PC-3 (cell line): ENCODE measurements at regions not wholly inside any gene's neighbourhood (a gene's known extent, or its start where the extent isn't known, plus 50 kb on each side); places are given as distances from the start of the nearest gene placed in this dataset.

Experiments used
- ATAC-seq: fragments of 200-7000 bp; cut with Tn5 transposase; 2 replicates; pipeline ENCODE4 v1.9.1; 2020; ENCODE audit warnings: mild to moderate bottlenecking, moderate library complexity
- BruUV-seq: library from RNA; stranded (reverse); fragments of 400-500 nt; replicated peaks from 2 replicates; lab custom pipeline; 2021; lab: Mats Ljungman, UMichigan
- CTCF ChIA-PET: fragments of 300-600 bp; sonication (Branson Sonifier 250); formaldehyde crosslinking; loops from one replicate; lab custom pipeline; 2022; ENCODE audit warnings: antibody characterized with exemption; lab: Charles Lee
- POLR2A ChIA-PET: fragments of 300-600 bp; sonication (Branson Sonifier 250); formaldehyde crosslinking; loops from one replicate; lab custom pipeline; 2022; ENCODE audit warnings: antibody characterized with exemption; ENCODE audit not compliant: unreplicated experiment; lab: Charles Lee
- DNase-seq: peaks from one replicate; pipeline ENCODE4 v3.0.0-alpha.2; 2015
- H2AFZ ChIP-seq: fragments of 300-600 bp; sonication (generic); 2 replicates; pipeline ENCODE4 v1.6.0; 2016; ENCODE audit warnings: antibody characterized with exemption, low read length
- H3F3A ChIP-seq: fragments of 300-600 bp; sonication (generic); one replicate; pipeline ENCODE4 v1.6.0; 2017; ENCODE audit warnings: antibody characterized with exemption, low read length, control low read depth, mild to moderate bottlenecking; ENCODE audit not compliant: unreplicated experiment
- H3K27ac ChIP-seq: fragments of 300-600 bp; sonication (generic); 2 replicates; pipeline ENCODE4 v1.5.1; 2016; ENCODE audit warnings: mild to moderate bottlenecking, low read length
- H3K27me3 ChIP-seq: fragments of 300-600 bp; sonication (generic); 2 replicates; pipeline ENCODE4 v1.6.1; 2016; ENCODE audit warnings: low read length, mixed read lengths
- H3K36me3 ChIP-seq: fragments of 300-600 bp; sonication (generic); 2 replicates; pipeline ENCODE4 v1.6.1; 2016; ENCODE audit warnings: low read depth, mixed run types, low read length, mixed read lengths
- H3K4me1 ChIP-seq: fragments of 300-600 bp; sonication (generic); 2 replicates; pipeline ENCODE4 v1.5.1; 2016; ENCODE audit warnings: low read length; ENCODE audit not compliant: insufficient read depth
- H3K4me2 ChIP-seq: fragments of 300-600 bp; sonication (generic); 2 replicates; pipeline ENCODE4 v1.6.0; 2016; ENCODE audit warnings: low read length
- H3K4me3 ChIP-seq: fragments of 300-600 bp; sonication (generic); 2 replicates; pipeline ENCODE4 v1.5.1; 2016; ENCODE audit warnings: mild to moderate bottlenecking, low read length, mixed read lengths
- H3K79me2 ChIP-seq: fragments of 300-600 bp; sonication (generic); 2 replicates; pipeline ENCODE4 v1.6.1; 2017; ENCODE audit warnings: low read length, mixed read lengths
- H3K9ac ChIP-seq: fragments of 300-600 bp; sonication (generic); 2 replicates; pipeline ENCODE4 v1.6.0; 2016; ENCODE audit warnings: mild to moderate bottlenecking, low read length
- H3K9me2 ChIP-seq: fragments of 300-600 bp; sonication (generic); replicated peaks from 2 replicates; pipeline ENCODE4 v1.6.1; 2016; ENCODE audit warnings: mixed run types, low read length, mixed read lengths
- H3K9me3 ChIP-seq: fragments of 300-600 bp; sonication (generic); 2 replicates; pipeline ENCODE4 v1.6.1; 2016; ENCODE audit warnings: low read length, mixed read lengths
- H4K20me1 ChIP-seq: fragments of 300-600 bp; sonication (generic); 2 replicates; pipeline ENCODE4 v1.6.1; 2016; ENCODE audit warnings: low read length, mixed read lengths
- CTCF ChIP-seq: fragments of 300-600 bp; sonication (generic); conservative IDR thresholded peaks from 2 replicates; pipeline ENCODE4 v1.5.1; 2017; ENCODE audit warnings: antibody characterized with exemption, low read depth, mild to moderate bottlenecking, low read length
- EZH2 ChIP-seq: fragments of 300-600 bp; sonication (generic); IDR thresholded peaks from one replicate; pipeline ENCODE4 v1.6.1; 2017; ENCODE audit warnings: antibody characterized with exemption, mild to moderate bottlenecking, low read length; ENCODE audit not compliant: unreplicated experiment
- EZH2phosphoT487 ChIP-seq: fragments of 300-600 bp; sonication (generic); IDR thresholded peaks from 2 replicates; pipeline ENCODE4 v1.6.1; 2018; ENCODE audit warnings: mild to moderate bottlenecking, antibody characterized with exemption, low read length, borderline replicate concordance
- intact Hi-C: fragments of 100-400 bp; cut with micrococcal nuclease; formaldehyde crosslinking; loops from 2 replicates; pipeline ENCODE4 v1.9.0; 2023

GRCh38 chr20:6864740-6865139, 97.3 kb downstream of the BMP2 start:
- ATAC-seq (no peak), DNase-seq (no peak)
- Histone ChIP-seq H3K9me3 (no peaks in the 10 kb centered on the region), H3K4me1 (no peaks in the 10 kb centered on the region), H3F3A (no peaks in the 10 kb centered on the region), H3K36me3 (no peaks in the 10 kb centered on the region), H3K27ac (no peak overlapping the region), H3K9me2 (no peaks in the 10 kb centered on the region), H2AFZ (no peak overlapping the region), H3K4me3 (no peak overlapping the region), H3K79me2 (no peaks in the 10 kb centered on the region), H3K9ac (no peak overlapping the region), H3K27me3 (peaks cover 91% of the 10 kb centered on the region), H4K20me1 (no peaks in the 10 kb centered on the region), H3K4me2 (no peak overlapping the region)
- TF ChIP-seq EZH2 (no peak), EZH2phosphoT487 (no peak), CTCF (no peak)
- intact Hi-C loops = no loop called here
- BruUV-seq = no TSS peak
- CTCF ChIA-PET = no interaction called here
- POLR2A ChIA-PET = no interaction called here

DNA sequence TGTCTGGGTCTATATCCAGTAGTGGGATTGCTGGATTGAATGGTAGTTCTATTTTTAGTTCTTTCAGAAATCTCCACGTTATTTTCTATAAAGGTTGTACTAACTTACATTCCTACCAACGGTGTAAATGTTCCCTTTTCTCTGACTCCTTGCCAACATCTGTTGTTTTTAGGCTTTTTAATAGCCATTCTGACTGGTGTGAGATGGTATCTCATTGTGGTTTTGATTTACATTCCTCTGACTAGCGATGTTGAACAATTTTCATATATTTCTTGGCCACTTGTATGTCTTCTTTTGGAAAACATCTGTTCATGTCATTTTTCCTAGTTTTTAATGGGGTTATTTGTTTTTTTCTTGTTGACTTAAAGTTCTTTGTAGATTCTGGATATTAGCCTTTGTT, 99.3 kb downstream of the BMP2 start:
- Histone ChIP-seq H3K27ac (no peak overlapping the region), H3F3A (no peaks in the 10 kb centered on the region), H3K4me1 (no peaks in the 10 kb centered on the region), H2AFZ (no peak overlapping the region), H3K9me3 (no peaks in the 10 kb centered on the region), H3K9ac (no peak overlapping the region), H4K20me1 (no peaks in the 10 kb centered on the region), H3K4me2 (no peak overlapping the region), H3K79me2 (no peaks in the 10 kb centered on the region), H3K27me3 (peaks cover 99% of the 10 kb centered on the region), H3K4me3 (no peak overlapping the region), H3K9me2 (no peaks in the 10 kb centered on the region), H3K36me3 (no peaks in the 10 kb centered on the region)
- intact Hi-C loops = no loop called here
- TF ChIP-seq EZH2phosphoT487 (no peak), EZH2 (no peak), CTCF (no peak)
- no peak for ATAC-seq
- POLR2A ChIA-PET = no interaction called here
- DNase-seq = no peak
- BruUV-seq = no TSS peak
- CTCF ChIA-PET = no interaction called here

DNA sequence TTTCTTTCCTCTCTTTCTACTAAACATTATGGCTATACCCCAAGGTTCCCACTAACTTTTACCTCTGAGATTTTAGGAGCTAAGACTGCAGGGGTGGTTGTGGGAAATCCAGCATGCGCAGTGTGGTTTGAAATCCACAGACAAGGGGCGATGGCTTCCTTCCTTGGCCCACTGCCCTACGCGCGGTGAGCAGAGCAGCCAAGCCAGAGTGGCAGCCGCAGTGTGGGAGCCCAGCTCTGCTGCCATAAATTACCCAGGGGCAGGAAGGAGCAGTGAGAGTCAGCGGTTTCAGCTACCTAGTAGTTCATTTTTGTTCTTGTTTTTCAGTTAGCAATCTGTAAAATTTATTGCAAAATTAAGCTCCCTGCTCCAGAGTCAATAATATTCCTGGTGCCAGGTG, 101.4 kb downstream of the BMP2 start:
- POLR2A ChIA-PET = no interaction called here
- ATAC-seq = no peak
- CTCF ChIA-PET = no interaction called here
- Histone ChIP-seq H3K36me3 (no peaks in the 10 kb centered on the region), H4K20me1 (no peaks in the 10 kb centered on the region), H3K79me2 (no peaks in the 10 kb centered on the region), H3K9me2 (no peaks in the 10 kb centered on the region), H3K27ac (no peak overlapping the region), H2AFZ (no peak overlapping the region), H3K4me3 (no peak overlapping the region), H3K4me1 (no peaks in the 10 kb centered on the region), H3F3A (no peaks in the 10 kb centered on the region), H3K9me3 (no peaks in the 10 kb centered on the region), H3K27me3 (peaks cover 99% of the 10 kb centered on the region), H3K4me2 (no peak overlapping the region), H3K9ac (no peak overlapping the region)
- no TSS peak for BruUV-seq
- no peak for TF ChIP-seq EZH2
- no peak for TF ChIP-seq EZH2phosphoT487
- TF ChIP-seq CTCF = no peak
- no peak for DNase-seq
- intact Hi-C loops = no loop called here
